ENCODE measurements at regions not wholly inside any gene's neighbourhood (a gene's known extent, or its start where the extent isn't known, plus 50 kb on each side); places are given as distances from the start of the nearest gene placed in this dataset.
"Not testable (repeated sequence)": the region's sequence is repeated elsewhere in the genome, so short reads cannot be mapped to it uniquely, and the experiment has no call there.

DNA sequence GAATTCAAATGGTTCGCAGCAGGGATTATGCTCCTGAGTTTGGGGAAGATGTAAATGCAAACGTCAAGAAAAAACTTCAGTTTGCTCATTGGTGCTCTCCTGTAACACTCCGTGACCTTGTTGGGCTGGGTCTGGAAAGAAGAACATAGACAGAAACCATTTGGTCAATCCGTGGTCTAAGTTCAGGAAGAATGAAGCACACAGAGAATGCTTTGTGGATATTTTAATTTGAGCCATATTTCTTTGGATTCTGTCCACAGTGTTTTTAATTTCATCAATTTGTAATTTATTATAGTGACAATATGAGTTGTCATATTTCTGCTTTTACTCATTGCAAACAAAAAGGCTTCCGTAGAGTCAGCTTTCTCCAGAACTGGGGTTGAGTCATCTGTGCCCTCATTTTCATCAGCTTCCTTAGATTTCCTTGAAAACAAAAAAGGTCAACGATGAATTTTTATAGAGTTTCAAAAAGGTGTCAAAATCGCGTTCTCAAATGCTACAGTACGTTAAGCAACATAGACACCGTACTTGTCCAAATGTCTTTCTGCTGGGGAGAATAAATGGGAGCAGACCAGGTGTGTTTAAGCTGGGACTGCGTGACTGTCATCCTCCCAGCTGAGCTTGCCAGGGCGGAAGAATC, 606.4 kb downstream of the RNF144A start:
- no peak for DNase-seq

DNA sequence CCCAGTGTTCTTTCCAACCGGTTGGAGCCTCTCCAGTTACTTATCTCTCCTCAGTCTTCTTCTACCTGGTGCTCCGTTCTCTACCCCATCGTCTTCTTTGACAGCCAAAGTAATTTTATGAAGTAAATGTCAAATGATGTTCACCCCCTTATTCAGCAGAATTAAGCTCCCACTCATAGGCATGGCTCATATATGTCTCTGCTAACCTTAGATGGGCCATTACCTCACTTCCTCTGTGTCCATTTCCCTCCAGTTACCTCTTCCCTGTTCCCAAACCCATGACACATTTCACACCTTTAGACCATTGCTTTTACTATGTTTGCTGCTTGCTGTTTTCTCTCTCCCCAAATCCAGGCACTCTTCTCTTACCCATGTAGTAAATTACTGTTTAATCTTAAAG, 607.0 kb downstream of the RNF144A start:
- DNase-seq = no peak

DNA sequence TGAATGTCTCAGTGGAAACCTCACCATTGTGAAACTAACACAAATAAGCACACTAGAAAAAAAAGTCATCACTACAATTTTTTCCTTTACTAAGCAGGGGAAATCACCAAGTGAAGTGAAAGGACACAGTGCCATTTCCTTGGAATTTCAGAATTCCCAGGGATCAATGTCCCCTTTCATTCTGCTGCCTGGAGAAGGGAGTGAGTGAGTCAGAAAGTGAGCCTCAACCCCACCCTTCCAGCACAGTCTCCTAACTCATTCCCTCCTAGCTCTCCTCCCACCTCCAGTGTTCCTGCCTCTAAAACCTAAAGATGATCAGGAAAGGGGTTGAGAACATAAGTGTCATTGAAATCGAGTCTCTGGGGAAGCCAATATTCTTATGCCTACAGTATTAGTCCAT, 608.5 kb downstream of the RNF144A start:
- DNase-seq = no peak

DNA sequence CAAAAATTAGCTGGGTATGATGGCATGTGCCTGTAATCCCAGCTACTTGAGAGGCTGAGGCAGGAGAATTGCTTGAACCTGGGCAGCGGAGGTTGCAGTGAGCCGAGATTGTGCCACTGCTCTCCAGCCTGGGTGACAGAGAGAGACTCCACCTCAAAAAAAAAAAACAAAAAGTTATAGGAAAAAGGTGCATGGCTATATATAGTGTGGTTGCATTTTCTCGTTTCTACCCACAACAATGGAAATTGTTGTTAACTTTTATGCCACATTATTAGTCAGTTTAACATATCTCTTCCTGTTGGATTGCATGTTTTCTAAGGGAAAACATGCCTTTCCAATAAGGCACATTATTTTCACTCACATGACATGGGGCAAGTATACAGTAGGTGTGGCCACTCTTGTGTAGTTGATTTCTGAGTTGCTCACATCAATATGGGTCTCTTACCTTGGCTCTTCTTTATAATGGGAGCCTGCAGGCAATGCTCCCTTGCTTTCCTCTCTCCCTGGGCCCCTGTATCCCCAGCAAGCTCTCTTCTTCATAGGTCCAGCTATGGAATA, 610.0 kb downstream of the RNF144A start:
- no peak for DNase-seq

DNA sequence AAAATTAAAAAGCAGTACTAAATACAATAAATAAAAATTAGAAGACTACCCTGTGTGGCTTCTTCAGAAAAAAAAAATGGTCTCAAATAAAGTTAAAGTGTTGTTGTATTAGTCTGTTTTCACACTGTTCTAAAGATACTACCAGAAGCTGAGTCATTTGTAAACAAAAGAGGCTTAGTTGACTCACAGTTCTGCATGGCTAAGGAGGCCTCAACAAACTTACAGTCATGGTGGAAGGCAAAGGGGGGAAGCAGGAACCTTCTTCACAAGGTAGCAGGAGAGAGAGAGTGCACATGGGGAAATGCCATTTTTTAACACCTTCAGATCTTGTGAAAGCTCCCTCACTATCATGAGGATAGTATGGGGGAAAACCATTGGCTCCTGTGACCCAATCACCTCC, 612.8 kb downstream of the RNF144A start:
- DNase-seq = no peak

DNA sequence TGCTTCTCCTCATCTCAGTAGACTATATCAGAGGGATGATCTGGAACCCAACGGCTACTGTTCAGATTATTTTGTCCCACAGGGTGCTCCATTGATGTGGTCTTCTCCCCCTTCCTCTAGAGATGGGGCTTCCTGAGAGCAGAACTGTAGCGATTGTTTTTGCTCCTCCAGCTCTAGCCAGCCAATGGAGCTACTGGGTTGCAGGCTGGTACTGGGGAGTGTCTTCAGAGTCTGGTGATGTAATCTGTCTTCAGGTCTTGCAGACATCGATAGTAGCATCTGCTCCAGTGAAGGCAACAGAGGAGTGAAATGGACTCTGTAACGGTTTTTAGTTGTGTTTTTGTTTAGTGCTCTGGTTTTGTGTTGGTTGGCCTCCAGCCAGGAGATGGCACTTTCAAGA, 621.9 kb downstream of the RNF144A start:
- no peak for DNase-seq

DNA sequence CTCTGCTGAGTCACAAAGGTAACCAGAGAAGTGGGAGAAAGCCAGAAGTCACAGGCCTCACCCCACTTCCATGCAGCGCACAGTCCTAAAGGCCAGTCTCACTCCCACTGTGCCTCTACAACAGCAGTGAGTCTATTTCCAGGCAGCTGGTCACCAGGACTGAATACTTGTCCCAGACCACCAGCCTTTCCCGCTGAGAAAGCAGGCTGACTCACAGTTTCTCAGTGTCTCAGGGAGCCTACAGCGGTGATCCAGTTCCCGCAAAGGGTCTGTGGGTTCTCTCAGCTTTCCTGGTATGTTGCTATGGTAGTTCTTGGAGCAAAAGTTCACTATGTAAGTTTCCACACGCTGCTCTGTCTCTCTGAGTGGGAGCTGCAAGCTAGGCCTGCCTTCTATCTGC, 622.5 kb downstream of the RNF144A start:
- DNase-seq = no peak

DNA sequence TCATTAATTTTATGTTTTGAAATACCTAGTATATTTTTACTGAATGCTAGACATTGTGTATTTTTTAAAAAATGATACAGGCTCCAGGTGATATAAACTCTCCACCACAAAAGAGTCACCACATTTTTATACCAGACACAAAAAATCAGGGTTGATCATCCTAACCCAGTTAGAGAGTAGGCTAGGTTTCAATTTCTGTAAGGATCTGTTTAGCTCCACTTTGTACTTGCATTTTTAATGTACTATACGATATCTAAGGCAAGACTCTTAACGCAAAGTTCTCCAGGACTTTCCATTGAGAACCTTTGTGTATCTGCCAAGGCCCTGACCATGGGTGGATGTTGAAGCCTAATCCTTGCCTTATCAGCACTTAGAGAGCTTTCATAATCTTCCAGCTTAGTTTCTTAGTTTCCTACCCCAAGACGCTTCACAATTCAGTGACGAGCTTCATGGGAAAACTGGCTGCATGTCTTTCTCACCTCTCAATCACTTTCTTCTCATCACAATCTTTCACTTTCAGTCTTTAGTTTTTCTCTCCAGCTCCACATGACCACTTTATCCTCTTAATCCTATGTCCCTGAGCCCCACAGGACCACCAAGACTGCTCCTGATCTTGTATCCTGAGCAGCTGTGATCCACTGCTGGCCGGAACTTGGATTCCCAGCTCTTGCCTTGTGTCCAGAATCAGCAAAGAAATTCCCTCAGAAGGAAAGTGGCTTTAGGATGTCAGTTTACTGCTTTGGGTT, 635.8 kb downstream of the RNF144A start:
- no peak for DNase-seq

DNA sequence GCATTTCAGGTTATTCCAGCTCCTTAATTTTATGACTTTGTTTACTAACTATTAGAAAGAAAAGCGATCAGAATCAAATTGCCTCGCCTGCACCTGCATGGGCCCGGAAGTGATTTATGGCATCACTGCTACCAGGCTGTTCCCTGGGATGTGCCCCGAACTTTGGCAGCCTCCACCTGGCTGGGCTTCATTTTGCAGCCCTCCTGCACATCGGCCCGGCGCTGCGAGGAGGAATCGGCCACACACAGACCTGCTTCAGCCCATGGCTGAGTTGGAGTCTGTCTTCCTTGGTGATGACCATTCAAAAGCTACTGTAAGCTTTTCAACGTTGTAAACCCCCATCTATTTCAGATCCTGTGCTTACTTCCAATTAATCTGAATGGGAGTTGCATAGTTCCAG, 638.0 kb downstream of the RNF144A start:
- no peak for DNase-seq

DNA sequence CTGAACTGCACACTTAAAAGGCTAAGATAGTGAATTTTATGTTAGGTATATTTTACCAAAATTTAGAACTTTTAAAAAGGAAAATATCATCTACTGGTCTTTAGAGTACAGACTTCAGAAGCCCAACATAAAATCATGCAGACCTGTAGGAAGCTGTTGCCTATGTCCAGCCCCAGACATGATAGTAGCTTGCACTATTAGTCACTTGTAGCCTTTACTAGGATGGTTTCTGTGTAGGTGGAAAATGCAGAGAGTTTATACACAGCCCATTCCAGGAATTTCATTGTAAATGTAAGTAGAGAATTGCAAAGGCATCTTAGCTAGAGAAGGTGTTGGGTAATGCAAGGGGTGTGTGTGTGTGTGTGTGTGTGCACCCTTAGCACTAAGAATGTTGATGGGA, 640.2 kb downstream of the RNF144A start:
- DNase-seq = no peak

DNA sequence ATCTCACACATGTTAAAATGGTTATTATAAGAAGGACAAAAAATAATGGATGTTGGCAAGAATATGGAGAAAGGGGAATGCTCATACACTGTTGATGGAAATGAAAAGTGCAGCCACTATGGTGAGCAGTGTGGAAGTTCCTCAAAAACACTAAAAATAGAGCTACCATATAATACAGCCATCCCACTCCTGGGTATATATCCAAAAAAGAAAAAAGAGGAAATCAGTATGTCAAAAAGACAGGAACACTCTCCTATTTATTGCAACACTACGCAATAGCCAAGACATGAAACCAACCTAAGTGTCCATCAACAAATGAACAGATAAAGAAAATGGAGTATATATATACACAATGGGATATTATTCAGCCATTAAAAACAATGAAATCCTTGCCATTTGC, 642.6 kb downstream of the RNF144A start:
- no peak for DNase-seq

DNA sequence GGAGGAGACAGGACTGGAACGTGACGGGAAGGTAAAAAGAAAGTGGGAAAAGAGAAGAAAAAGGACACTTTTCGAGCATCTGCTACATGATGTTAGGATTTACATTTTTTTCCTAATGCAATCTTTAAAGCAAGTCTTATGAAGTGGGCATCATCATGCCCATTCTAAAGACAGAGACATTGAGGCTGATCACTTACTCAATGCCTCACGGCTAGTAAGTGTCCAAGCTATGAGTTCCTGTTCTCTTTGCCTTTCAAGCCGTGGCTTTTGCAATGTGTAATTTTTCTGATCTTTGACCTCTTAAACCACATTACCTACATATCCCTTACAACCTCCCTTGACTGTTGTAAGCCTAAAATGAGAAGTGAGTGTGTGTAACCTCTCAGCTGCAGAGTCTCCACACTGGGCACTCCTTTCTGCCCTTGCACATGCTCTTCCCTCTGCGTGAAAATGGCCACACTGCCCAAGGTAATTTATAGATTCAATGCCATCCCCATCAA, 649.2 kb downstream of the RNF144A start:
- no peak for DNase-seq

DNA sequence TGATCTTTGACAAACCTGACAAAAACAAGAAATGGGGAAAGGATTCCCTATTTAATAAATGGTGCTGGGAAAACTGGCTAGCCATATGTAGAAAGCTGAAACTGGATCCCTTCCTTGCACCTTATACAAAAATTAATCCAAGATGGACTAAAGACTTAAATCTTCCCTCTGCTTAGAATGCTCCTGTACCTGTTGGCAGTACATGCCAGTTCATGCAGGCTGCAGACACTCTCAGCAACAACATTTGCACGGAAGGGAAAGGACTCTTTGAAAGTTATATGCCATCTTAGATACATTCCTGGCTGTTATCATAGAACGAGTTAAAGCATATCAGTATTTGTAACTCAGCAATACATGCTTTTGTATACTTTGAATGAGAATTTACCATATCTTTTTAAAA, 649.9 kb downstream of the RNF144A start:
- DNase-seq = not testable (repeated sequence)

DNA sequence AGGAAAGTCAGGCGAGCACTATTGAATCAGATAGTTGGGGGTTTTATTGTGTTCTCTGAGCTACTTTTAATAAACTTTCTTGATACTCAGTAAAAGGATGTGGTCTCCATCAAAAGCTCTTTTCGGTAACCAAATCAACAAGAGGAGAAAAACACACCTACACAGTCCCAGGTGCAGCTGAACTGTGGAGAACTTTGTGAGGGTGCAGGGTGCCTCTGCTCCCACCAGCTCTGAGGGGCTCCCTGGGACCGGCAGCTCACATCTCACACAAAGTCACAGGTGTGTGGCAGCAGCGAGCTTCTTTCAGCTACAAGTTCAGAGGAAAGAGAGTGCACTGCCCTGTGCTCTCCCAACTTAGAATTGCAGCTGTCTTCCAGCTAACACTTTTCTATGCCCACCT, 650.4 kb downstream of the RNF144A start:
- no peak for DNase-seq

DNA sequence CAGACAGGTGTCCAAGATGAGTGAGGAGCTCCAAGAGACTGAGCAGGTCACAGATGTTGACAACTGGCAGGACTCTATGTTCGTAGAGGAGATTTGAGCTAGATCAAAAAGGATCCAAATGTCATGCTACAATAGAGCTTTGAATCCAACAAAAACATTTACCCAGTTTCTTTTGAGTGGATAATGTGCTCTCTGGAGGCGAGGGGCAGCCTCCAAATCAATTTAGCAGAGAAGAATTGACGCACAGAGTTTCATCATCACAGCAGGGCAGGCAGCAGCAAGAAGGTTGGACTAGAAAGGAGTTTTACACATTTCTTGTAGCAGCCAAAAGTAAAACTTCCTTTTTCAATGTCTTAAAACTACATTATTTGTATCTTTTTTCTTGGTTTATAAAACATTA, 653.0 kb downstream of the RNF144A start:
- DNase-seq = no peak

DNA sequence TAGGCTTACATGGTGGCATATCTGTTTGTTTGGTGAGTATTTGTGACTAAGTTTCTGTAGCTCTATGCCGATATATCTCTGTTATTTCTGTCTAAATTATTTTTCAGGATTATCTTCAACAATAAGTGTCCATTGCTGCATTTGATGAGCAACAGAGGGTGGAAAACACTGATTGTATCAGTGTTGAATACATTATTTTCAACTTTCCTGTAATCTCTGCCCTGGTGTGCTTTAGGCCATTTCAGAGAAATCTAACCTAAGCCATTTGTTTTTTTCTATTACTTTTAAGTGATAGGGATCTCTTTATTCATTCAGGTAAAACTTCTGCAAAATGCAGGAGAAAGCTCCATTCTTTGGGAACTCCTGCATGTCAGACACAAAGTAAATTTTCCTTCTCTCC, 654.5 kb downstream of the RNF144A start:
- no peak for DNase-seq

DNA sequence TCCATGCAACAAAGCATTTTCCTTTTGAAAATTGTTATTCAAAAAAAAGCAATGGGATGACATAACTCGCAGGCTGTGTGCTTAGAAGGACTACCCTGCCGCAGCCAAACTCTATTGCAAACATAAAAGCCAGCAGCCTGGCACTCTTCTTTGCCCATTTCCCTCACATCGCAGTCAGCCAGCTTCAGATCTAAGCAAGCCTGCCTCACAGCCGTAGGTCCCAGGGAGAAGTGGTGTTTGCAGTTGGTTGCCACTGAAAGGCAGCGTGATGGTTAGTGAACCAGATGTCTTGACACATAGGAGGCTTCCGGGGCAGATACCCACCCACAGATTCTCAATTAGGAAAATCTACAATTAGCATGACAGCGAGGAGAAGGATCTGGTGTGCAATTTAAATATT, 655.2 kb downstream of the RNF144A start:
- DNase-seq = peak in 3 of 51 donors; percentile 3 to 6 (median 4)

DNA sequence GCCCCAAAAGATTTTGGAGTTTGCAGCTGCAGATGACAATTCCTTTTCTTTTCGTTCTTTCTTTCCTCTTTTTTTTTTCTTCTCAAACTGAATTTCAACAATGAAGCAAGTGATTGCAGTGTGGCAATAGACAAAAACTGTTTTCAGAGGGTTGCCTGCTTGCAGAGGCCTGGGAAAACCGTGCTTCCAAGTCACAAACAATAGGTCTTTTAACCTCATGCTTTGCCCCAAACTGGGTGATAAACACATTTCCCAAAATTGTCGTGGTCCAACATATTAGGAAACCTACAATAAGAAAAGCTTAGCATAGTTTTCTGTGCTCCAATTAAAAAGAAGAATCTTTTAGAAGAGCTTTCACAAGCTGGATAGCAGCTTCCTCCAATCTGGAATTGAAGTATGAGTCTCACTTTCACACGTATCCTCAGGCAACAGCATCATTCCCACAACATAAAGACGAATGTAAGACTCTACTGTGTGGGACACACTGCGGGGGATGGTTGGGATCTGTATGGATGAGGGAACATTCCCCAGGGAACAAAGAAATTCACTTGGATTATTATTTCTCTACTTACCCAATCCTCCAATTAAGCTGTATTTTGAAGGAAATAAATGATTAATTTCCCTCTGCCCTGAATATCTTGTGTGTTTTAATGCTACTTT, 656.1 kb downstream of the RNF144A start:
- peak in 1 of 51 donors; percentile 6 for DNase-seq

DNA sequence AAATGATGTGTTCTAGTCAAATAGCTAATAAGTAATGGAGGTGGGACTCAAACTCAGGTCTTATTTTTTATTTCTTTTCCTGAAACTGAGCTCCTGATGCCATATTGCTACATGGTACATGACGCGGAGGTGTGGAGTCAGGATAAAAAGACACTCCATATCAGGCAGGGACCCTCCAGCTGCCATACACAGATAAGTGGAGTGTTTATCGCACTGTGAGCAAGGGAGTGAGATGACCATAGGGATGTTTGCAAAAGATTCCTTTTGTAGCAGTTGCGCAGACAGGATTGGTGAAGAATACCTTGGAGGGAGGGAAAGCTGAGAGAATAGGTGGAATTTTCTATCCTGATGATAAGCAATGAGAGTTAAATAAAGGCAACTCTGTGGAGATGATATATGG, 657.2 kb downstream of the RNF144A start:
- DNase-seq = no peak

DNA sequence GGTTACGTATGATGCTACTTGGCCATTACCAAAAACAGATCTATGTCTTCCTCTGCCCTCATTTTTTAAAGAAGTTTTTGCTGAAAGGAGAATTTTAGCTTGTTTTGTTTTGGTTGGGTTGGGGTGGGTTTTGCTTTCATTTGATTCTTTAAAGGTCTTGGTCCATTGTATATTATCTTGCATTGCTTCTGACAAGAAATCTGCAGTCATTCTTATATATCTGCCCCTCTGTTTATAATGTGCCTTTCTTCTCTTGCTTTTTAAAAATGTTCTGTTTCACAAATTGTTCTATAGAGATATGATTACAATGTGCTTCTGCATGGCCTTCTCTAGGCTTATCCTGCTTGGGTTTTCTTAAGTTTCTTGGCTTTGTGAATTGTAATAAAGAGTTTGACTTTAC, 660.6 kb downstream of the RNF144A start:
- DNase-seq = no peak

DNA sequence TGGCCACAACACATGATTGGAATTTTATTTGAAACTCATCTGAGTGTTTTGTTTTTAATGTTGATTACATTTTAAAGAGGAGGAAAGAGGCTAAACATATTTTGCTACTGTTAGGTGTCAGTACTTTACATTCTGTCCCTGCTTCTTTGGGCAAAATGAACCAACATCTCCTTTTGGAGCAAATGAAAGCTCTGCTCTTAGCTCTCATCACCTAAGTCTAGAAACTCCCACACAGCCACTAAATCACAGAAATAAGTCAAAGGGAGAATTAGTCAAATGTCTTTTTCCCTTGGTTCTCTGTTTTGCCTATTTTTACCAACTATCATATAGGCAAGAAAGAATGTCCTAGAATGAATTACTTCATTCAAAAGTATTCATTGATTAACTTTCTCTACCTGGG, 666.8 kb downstream of the RNF144A start:
- no peak for DNase-seq

DNA sequence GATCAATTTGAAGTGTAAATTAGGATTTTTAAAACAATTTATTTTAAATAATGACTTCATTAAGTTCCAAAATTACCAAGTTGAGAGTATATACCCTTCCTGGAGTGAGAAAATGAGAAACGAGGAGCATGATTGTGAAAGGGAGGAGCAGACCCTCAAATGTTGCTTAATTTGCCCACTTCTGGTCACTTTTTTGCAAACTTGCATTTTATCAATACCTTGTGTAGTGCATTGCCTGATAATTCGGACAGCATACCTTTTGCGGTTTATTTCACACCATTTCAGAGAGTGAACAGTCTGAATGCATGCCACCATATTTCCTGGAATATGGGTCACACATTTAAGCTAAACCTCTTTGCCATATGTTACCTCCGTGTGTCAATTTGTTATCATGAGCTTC, 669.7 kb downstream of the RNF144A start:
- no peak for DNase-seq

DNA sequence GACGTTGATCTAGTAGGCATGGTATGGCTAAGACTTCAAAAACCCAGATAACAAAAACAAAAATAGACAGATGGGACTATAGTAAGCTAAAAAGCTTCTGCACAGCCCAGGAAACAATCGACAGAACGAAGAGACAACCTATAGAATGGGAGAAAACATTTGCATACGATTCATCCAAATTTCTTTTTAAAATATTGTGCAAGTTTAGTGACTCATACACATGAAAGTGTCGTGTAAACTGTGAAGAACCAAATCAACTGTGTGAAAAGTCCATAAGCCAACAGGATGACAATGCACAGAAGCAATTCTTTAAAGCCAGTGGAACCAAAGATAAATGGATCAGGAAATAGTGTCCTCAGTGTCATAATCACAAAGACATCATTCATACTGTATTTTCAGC, 671.1 kb downstream of the RNF144A start:
- DNase-seq = no peak

Data from hypothalamus (tissue), 51 donors.